Mammary epithelial cell (primary cell): ENCODE measurements at regions not wholly inside any gene's neighbourhood (a gene's known extent, or its start where the extent isn't known, plus 50 kb on each side); places are given as distances from the start of the nearest gene placed in this dataset.

ENCODE experiments used
- CTCF ChIP-seq, 2 donors: IDR thresholded peaks in 1 of 2; conservative IDR thresholded peaks in 1 of 2; 2 replicates each; pipeline ENCODE4 v1.5.1; 2011 to 2012; ENCODE audit warnings: inconsistent platforms in 2 of 2, low read length in 2 of 2, mild to moderate bottlenecking in 2 of 2, control low read depth in 1 of 2, low read depth in 1 of 2; ENCODE audit not compliant: insufficient read depth in 1 of 2; ENCODE audit errors: extremely low read depth in 1 of 2
- EZH2 ChIP-seq: IDR thresholded peaks from 2 replicates; pipeline ENCODE4 v1.6.1; 2012; ENCODE audit warnings: low read length, inconsistent platforms, borderline replicate concordance

GRCh38 chr3:181770296-181770695 lies 58.6 kb downstream of the SOX2 start:
- TF ChIP-seq CTCF (conservative IDR thresholded peaks at IDR 0.05 in 1 of 2, IDR thresholded peaks at IDR 0.05 in 1 of 2; ENCODE audit: extremely low read depth in 1 of 2, insufficient read depth in 1 of 2, low read depth in 1 of 2, low read length in 2 of 2) = no peak
- TF ChIP-seq EZH2 = no peak
